ENCODE measurements at regions not wholly inside any gene's neighbourhood (a gene's known extent, or its start where the extent isn't known, plus 50 kb on each side); places are given as distances from the start of the nearest gene placed in this dataset.

DNA sequence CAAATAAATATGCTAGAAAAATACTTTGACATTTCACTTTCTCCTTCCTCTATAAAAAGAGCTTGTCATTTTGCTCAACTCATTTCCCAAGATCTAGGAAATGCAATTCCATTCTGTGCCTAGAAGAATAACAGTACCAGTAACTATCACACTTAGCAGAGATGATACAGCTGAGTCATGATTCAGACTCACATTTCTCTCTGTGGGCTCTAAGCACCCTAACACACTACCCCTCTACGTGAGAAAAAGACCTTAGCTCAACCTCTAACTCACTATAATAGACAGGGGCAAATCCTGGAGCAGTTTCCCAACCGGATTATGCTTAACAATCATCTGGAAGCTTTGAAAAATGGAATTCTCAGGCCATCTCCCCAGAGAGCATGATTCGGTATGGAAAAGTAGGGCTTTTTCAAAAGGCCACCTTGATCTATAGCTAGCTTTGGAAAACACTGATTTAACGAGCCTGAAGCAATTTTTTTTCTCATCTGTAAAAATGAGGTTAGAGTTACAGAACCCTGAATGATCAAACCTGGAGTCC, 1312.3 kb upstream of the PIK3C3 start:
- DNase-seq, result no peak
- no peaks in the 10 kb centered on the region for H3K27me3 Mint-ChIP-seq
- H3K27ac Mint-ChIP-seq, result no peak overlapping the region
- H3K36me3 Mint-ChIP-seq (ENCODE audit: insufficient read depth), result no peaks in the 10 kb centered on the region
- H3K4me1 Mint-ChIP-seq (ENCODE audit: low read depth in 2 of 2), result no peaks in the 10 kb centered on the region
- H3K9me3 Mint-ChIP-seq, result peaks cover 0 to 10% of the 10 kb centered on the region in 2 donors
- H3K4me3 Mint-ChIP-seq, result no peak overlapping the region
- no peak for ATAC-seq (replicated peaks)

DNA sequence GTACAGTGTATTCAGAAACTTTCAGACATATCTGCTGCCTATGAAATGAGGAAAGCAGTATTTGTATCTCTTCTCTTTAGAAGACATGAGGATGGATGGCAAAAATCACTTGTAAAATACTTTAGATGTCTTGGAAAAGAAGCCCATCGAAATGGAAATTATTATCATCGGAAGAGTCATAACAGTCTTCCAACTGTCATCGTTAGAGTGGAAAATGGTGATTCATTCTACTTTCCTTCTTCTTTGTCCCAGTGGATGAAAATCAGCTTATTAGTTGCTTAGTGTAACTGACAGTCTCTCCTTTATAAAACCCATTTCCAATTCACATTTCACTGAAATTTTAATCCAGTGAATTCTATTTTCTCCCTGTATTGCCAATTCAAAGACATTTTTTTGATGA, 1323.7 kb upstream of the PIK3C3 start:
- no peak for DNase-seq

DNA sequence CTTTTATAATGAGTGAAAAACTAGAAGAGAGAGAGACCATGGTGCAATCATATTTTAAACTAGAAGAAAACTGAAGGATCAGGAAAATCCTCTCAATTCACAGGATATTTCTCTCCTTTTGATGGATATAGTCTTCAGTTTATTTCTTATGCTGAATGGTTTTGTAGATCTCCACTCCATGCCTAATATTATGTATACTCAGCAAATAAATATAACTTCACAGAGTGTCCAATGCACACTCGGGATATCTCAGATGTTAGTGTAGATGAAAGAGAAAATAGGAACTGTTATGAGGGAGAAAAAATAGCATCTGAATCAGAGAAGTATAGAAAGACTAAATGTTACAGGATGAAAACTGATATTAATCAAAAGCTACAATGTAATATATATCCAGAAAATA, 1324.5 kb upstream of the PIK3C3 start:
- H3K27me3 Mint-ChIP-seq, result no peaks in the 10 kb centered on the region
- no peak for ATAC-seq (replicated peaks)

More for the DNA sequence above, 1323.7 kb upstream of the PIK3C3 start:
- ATAC-seq (replicated peaks), result no peak
- no peak overlapping the region for H3K4me3 Mint-ChIP-seq
- H3K4me1 Mint-ChIP-seq (ENCODE audit: low read depth in 2 of 2), result no peaks in the 10 kb centered on the region
- H3K27me3 Mint-ChIP-seq, result no peaks in the 10 kb centered on the region
- no peaks in the 10 kb centered on the region for H3K36me3 Mint-ChIP-seq (ENCODE audit: insufficient read depth)
- no peak overlapping the region for H3K27ac Mint-ChIP-seq
- peaks cover 11 to 15% of the 10 kb centered on the region in 2 donors for H3K9me3 Mint-ChIP-seq

DNA sequence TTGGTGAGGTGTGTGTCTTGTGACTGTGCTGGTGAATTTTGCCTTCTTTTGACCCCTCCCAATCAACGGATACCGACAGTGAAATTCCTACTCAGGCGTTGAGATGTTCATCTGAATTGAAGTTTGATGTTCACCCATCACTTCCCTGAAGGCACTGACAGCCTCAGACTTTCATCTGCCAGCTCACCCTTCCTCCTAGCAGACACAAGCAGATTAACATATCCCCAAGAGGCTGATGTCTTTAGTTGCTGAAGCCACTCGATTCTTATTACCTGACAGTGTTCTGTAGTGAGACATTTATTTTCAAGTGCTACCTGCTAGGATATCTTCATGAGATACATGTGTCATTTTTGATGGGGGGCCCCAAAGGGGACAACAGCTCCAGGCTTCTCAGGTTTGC, 1330.1 kb upstream of the PIK3C3 start:
- Mint-ChIP-seq H3K27me3 (no peaks in the 10 kb centered on the region), H3K36me3 (ENCODE audit: insufficient read depth) (no peaks in the 10 kb centered on the region), H3K9me3 (peaks cover 9 to 12% of the 10 kb centered on the region in 2 donors), H3K4me3 (no peak overlapping the region), H3K4me1 (ENCODE audit: low read depth in 2 of 2) (no peaks in the 10 kb centered on the region), H3K27ac (no peak overlapping the region)
- no peak for DNase-seq
- no peak for ATAC-seq (replicated peaks)

More for the DNA sequence above, 1324.5 kb upstream of the PIK3C3 start:
- no peak for DNase-seq
- Mint-ChIP-seq H3K4me3 (no peak overlapping the region), H3K4me1 (ENCODE audit: low read depth in 2 of 2) (no peaks in the 10 kb centered on the region), H3K36me3 (ENCODE audit: insufficient read depth) (no peaks in the 10 kb centered on the region), H3K9me3 (peaks cover 9 to 15% of the 10 kb centered on the region in 2 donors), H3K27ac (no peak overlapping the region)

DNA sequence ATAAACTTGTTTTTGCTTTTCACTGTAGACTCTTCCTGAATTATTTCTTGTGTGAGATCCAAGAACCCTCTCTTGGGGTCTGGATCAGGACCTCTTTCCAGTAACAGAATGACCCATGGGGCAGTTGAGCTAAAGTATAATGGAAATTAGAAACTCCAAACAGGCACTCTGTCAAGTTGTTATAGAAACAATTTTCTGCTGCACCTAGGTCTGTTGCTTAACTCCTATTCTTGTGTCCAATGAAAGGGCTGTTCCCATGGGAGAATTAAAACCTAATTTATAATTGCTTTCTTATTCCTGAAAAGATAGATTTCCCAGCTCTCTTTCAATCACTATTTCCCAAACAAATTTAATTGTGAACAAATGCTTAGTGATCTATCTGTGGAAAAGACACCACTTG, 1341.3 kb upstream of the PIK3C3 start:
- no peak overlapping the region for H3K4me3 Mint-ChIP-seq
- H3K27ac Mint-ChIP-seq, result no peak overlapping the region
- H3K27me3 Mint-ChIP-seq, result no peaks in the 10 kb centered on the region
- peaks cover 4 to 7% of the 10 kb centered on the region in 2 donors for H3K9me3 Mint-ChIP-seq
- no peaks in the 10 kb centered on the region for H3K36me3 Mint-ChIP-seq (ENCODE audit: insufficient read depth)
- ATAC-seq (replicated peaks) (no peak), DNase-seq (no peak)
- no peaks in the 10 kb centered on the region for H3K4me1 Mint-ChIP-seq (ENCODE audit: low read depth in 2 of 2)

DNA sequence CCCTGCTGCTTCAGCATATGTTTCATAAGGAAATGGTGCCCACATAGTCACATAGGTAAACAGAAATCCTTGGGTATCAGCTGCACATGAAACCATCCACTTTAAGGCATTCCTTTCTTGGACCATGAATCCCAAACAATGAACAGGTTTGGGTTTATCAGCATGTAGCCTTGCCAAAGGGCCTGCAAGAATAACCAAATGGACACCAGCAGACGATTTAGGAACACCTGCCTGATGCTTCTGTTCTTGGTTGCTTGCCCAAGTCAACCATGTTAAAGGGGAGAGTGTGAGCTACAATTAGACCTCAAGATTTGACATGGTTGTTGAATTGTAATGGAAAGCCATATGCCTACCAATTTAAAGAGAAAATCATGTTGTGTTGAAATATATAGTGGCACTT, 1342.7 kb upstream of the PIK3C3 start:
- ATAC-seq (replicated peaks), result no peak
- no peaks in the 10 kb centered on the region for H3K4me1 Mint-ChIP-seq (ENCODE audit: low read depth in 2 of 2)
- H3K27me3 Mint-ChIP-seq, result no peaks in the 10 kb centered on the region
- no peak overlapping the region for H3K27ac Mint-ChIP-seq
- no peak for DNase-seq
- H3K9me3 Mint-ChIP-seq, result peaks cover 4 to 7% of the 10 kb centered on the region in 2 donors
- no peaks in the 10 kb centered on the region for H3K36me3 Mint-ChIP-seq (ENCODE audit: insufficient read depth)
- no peak overlapping the region for H3K4me3 Mint-ChIP-seq

DNA sequence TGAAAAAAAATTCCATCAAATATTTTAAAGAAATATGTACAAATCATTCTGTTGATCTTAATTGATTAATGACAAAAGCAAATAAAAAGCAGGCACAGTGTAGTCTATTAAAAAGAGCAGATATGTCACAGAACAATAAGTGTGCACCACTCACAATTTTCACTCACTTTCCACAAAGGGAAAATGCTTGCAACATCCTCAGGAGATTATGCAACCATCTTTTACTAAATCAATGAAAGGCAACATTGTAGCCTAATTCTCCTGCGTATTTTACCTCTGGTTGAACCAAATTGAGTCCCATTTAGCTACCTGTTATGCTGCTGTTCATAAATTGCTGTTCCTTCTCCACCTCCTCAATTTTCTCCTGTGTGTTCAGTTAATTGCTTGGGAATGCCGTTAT, 1346.8 kb upstream of the PIK3C3 start:
- no peaks in the 10 kb centered on the region for H3K4me1 Mint-ChIP-seq (ENCODE audit: low read depth in 2 of 2)
- H3K36me3 Mint-ChIP-seq (ENCODE audit: insufficient read depth), result no peaks in the 10 kb centered on the region
- no peak for DNase-seq
- no peaks in the 10 kb centered on the region for H3K27me3 Mint-ChIP-seq
- ATAC-seq (replicated peaks), result no peak
- no peak overlapping the region for H3K27ac Mint-ChIP-seq
- H3K9me3 Mint-ChIP-seq, result no peaks in the 10 kb centered on the region
- H3K4me3 Mint-ChIP-seq, result no peak overlapping the region

DNA sequence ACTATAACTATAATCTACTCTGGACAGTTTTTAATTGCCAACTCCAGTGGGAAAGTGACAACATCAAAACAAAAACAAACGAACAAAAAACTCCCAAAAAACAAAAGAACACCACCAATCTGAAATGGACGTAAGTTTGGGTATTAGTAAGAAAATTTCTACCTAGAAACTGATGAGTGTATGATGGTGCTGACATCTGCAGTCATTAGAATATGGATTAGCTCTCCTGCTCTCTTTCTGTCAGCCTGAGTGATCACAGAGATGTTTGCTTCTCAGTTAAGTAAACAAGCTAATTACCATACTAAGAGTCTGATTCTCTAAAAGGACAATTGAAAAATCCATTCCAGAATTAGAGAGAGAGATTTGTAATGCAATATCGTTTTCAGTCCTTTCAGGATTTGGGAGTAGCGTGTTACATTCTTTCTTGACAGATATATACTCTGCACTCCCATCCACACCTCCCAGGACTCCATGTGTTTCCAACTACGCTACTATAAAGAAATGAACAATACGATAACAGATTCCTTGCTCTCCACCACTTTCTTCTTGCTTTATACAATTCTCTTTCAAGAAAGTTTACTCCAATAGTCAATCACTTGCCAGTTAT, 1347.4 kb upstream of the PIK3C3 start:
- Mint-ChIP-seq H3K27ac (no peak overlapping the region), H3K4me1 (ENCODE audit: low read depth in 2 of 2) (no peaks in the 10 kb centered on the region), H3K4me3 (no peak overlapping the region), H3K9me3 (no peaks in the 10 kb centered on the region), H3K27me3 (no peaks in the 10 kb centered on the region), H3K36me3 (ENCODE audit: insufficient read depth) (no peaks in the 10 kb centered on the region)
- no peak for DNase-seq
- no peak for ATAC-seq (replicated peaks)

DNA sequence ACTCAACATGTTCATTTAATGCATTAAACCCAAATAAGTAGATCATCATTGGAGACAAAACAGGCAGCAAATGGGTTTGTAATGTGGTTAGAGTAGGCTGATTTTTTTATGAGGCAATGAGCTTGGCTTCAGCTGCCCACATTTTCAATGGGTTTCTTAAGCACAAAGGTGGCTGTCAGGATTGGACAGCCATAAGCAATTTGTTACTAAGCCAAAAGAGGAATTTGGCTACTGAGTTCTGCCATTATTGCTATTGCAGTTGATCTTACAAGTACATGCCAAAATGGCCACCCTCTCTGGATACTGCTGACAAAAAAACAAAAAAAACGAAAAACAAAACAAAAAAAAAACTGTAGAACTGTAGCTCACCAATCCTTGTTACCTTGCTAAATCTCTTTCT, 1348.0 kb upstream of the PIK3C3 start:
- no peak for DNase-seq
- no peak for ATAC-seq (replicated peaks)
- no peak overlapping the region for H3K27ac Mint-ChIP-seq
- H3K9me3 Mint-ChIP-seq, result no peaks in the 10 kb centered on the region
- H3K27me3 Mint-ChIP-seq, result no peaks in the 10 kb centered on the region
- H3K4me1 Mint-ChIP-seq (ENCODE audit: low read depth in 2 of 2), result no peaks in the 10 kb centered on the region
- H3K36me3 Mint-ChIP-seq (ENCODE audit: insufficient read depth), result no peaks in the 10 kb centered on the region
- no peak overlapping the region for H3K4me3 Mint-ChIP-seq

DNA sequence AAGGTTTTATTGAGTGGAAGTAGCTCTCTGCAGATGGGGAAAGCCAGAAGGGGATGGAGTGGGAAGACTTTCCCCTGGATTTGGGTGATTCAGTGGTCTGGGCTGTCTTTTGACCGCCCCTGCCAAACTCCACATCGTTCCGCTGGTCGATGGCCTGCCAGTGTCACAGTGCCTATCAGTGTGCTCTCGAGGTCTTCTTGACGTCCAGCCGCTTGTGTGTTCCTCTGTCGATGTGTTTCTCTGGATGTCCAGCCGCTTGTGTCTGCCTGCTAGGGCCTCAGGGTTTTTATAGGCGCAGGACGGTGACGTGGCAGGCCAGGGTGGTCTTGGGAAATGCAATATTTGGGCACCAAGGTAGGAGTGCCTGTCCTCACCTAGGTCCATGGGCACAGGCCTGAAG, 1371.4 kb upstream of the PIK3C3 start:
- Mint-ChIP-seq H3K9me3 (peaks cover 4 to 15% of the 10 kb centered on the region in 2 donors), H3K36me3 (ENCODE audit: insufficient read depth) (no peaks in the 10 kb centered on the region), H3K27ac (no peak overlapping the region), H3K4me1 (ENCODE audit: low read depth in 2 of 2) (no peaks in the 10 kb centered on the region), H3K4me3 (no peak overlapping the region), H3K27me3 (no peaks in the 10 kb centered on the region)
- ATAC-seq (replicated peaks), result no peak
- no peak for DNase-seq

DNA sequence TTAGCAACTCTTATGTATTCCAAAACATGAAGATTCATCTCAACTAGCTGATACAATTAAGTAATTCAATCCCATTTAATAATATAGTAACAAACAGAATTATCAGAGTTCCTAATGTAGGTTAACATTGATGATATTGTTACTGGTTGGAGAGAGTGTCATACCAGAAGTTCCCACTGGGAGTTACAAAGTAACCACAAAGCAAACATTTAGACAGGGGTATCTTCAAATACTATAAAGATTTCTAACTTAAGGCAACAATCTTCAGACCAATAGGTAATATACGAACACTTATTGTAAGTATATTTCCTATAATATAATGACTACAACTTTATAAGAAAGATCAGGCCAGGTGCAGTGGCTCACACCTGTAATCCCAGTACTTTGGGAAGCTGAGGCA, 1372.9 kb upstream of the PIK3C3 start:
- DNase-seq (no peak), ATAC-seq (replicated peaks) (no peak)
- Mint-ChIP-seq H3K4me3 (no peak overlapping the region), H3K9me3 (peaks cover 4 to 10% of the 10 kb centered on the region in 2 donors), H3K27ac (no peak overlapping the region), H3K27me3 (no peaks in the 10 kb centered on the region), H3K36me3 (ENCODE audit: insufficient read depth) (no peaks in the 10 kb centered on the region), H3K4me1 (ENCODE audit: low read depth in 2 of 2) (no peaks in the 10 kb centered on the region)

DNA sequence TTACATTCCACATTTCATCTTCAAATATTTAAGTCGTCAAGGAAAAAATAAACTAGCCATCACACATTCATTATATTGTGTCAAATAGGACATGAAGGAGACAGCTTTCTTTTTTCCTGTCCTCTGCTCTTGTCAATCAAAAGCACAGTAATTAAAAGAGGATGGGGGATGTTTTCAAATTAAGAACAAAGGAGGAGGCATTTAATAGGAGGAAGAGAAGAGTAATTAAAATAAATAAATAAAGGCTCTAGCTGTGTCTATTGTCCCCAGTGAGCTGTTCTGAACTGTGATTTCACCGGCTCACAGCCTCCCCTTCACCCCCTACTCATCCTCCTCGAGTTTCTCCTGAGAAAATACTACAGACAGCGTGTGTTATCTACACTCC, 1377.1 kb upstream of the PIK3C3 start:
- no peak overlapping the region for H3K27ac Mint-ChIP-seq
- no peaks in the 10 kb centered on the region for H3K36me3 Mint-ChIP-seq (ENCODE audit: insufficient read depth)
- H3K9me3 Mint-ChIP-seq, result peaks cover 0 to 10% of the 10 kb centered on the region in 2 donors
- no peak overlapping the region for H3K4me3 Mint-ChIP-seq
- H3K4me1 Mint-ChIP-seq (ENCODE audit: low read depth in 2 of 2), result no peaks in the 10 kb centered on the region
- DNase-seq (no peak), ATAC-seq (replicated peaks) (no peak)
- no peaks in the 10 kb centered on the region for H3K27me3 Mint-ChIP-seq

DNA sequence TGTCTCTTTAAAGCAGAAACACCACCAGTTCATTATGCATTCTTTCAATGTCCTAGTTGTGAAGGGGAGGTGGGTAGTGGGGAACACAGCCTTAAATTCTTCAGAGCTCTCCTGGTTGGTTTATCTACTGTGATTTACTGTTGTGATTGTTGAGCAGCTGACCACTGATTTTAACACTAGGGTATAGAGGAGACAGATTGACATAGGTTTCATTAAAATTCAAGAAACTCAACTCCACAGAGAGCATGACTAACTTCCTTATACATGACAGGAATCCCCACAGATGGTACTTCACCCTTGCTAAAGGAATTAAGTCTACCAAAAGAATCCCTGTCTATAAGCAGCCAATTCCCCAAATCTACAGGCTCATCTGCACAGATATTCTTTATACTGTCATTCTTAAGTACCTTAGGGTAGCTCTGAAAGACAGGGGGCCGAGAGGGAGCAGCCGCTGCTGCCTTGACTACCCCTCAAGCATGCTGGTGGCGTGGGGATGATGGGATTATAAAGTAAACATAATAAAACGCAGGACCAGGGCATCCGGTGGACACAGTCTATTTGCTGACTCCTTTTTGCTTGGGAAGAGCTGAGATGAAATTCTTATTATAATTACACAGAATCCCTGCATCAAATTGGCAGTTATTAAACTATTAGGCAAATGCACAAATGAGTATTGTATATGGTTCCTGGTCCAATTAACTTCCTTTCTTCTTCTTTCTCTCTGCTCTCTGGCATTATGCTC, 1377.6 kb upstream of the PIK3C3 start:
- DNase-seq, result no peak
- Mint-ChIP-seq H3K4me1 (ENCODE audit: low read depth in 2 of 2) (no peaks in the 10 kb centered on the region), H3K27ac (no peak overlapping the region), H3K27me3 (no peaks in the 10 kb centered on the region), H3K4me3 (no peak overlapping the region), H3K36me3 (ENCODE audit: insufficient read depth) (no peaks in the 10 kb centered on the region), H3K9me3 (peaks cover 0 to 10% of the 10 kb centered on the region in 2 donors)
- no peak for ATAC-seq (replicated peaks)

DNA sequence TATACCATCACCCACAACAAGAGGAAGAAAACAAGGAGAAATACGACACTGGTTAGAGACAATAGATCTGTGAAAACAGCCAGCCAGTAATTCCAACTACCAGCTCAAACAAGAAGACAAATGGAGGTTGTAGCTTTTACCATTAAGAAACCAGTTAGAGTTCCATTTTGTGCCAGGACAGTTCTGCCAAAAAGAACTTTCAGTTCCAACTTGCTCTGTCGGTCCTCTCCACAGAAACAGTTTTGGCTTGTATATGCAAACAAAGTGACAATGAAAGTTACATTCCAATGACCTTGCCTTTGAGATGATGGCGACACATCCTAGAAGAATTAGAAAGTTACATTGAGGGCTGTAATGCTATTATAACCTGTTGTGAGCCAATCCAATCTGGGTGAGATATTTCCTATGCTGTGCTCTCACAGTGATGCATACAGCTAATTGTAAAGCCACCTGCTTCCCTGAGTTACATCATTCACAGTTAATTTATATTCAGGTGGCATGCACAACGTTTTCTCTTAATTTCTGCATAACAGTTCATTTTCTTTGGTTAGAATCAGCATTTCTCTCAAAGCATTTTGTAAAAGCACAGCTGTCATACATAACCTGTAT, 1378.4 kb upstream of the PIK3C3 start:
- ATAC-seq (replicated peaks), result no peak
- H3K4me3 Mint-ChIP-seq, result no peak overlapping the region
- no peaks in the 10 kb centered on the region for H3K4me1 Mint-ChIP-seq (ENCODE audit: low read depth in 2 of 2)
- H3K36me3 Mint-ChIP-seq (ENCODE audit: insufficient read depth), result no peaks in the 10 kb centered on the region
- DNase-seq, result no peak
- no peaks in the 10 kb centered on the region for H3K27me3 Mint-ChIP-seq
- H3K9me3 Mint-ChIP-seq, result peaks cover 0 to 10% of the 10 kb centered on the region in 2 donors
- H3K27ac Mint-ChIP-seq, result no peak overlapping the region
